ENCODE measurements at regions not wholly inside any gene's neighbourhood (a gene's known extent, or its start where the extent isn't known, plus 50 kb on each side); places are given as distances from the start of the nearest gene placed in this dataset.

GRCh38 chr5:38720554-38721361, 125.1 kb upstream of the OSMR start:
- no peak for DNase-seq

GRCh38 chr5:38722918-38723317, 122.9 kb upstream of the OSMR start:
- DNase-seq = no peak

GRCh38 chr5:38723426-38723825, 122.4 kb upstream of the OSMR start:
- no peak for DNase-seq

- DNase-seq = no peak
These were observed 121.3 kb upstream of the OSMR start for GRCh38 chr5:38724301-38725030.

GRCh38 chr5:38725371-38725865, 120.4 kb upstream of the OSMR start:
- no peak for DNase-seq

- no peak for DNase-seq
These were observed 119.5 kb upstream of the OSMR start for GRCh38 chr5:38726279-38726678.

- DNase-seq = no peak
These were observed 117.8 kb upstream of the OSMR start for GRCh38 chr5:38728029-38728428.

GRCh38 chr5:38731461-38731860, 114.4 kb upstream of the OSMR start:
- DNase-seq = no peak

- no peak for DNase-seq
These were observed 111.5 kb upstream of the OSMR start for GRCh38 chr5:38734353-38734752.

GRCh38 chr5:38736089-38736488, 109.7 kb upstream of the OSMR start:
- DNase-seq = no peak

- no peak for DNase-seq
These were observed 107.8 kb upstream of the OSMR start for GRCh38 chr5:38737976-38738375.

- DNase-seq = no peak
These were observed 106.7 kb upstream of the OSMR start for GRCh38 chr5:38739011-38739704.

- no peak for DNase-seq
These were observed 106.1 kb upstream of the OSMR start for GRCh38 chr5:38739705-38740045.

- DNase-seq = no peak
These were observed 103.0 kb upstream of the OSMR start for GRCh38 chr5:38742821-38743220.

GRCh38 chr5:38743562-38743961, 102.2 kb upstream of the OSMR start:
- DNase-seq = no peak

- no peak for DNase-seq
These were observed 99.7 kb upstream of the OSMR start for GRCh38 chr5:38745836-38746732.

- DNase-seq = no peak
These were observed 96.0 kb upstream of the OSMR start for GRCh38 chr5:38749861-38750260.

GRCh38 chr5:38751103-38751502, 94.7 kb upstream of the OSMR start:
- no peak for DNase-seq

GRCh38 chr5:38752012-38752536, 93.7 kb upstream of the OSMR start:
- DNase-seq = no peak

GRCh38 chr5:38752622-38753021, 93.2 kb upstream of the OSMR start:
- DNase-seq = no peak

GRCh38 chr5:38753141-38753540, 92.7 kb upstream of the OSMR start:
- DNase-seq = no peak

GRCh38 chr5:38753776-38754175, 92.0 kb upstream of the OSMR start:
- DNase-seq = no peak

Measured in inflammatory macrophage treated with lipopolysaccharide for 4 hours (primary cell).